WTC11 (cell line): ENCODE measurements at regions not wholly inside any gene's neighbourhood (a gene's known extent, or its start where the extent isn't known, plus 50 kb on each side); places are given as distances from the start of the nearest gene placed in this dataset.

ENCODE experiments used
- ATAC-seq: fragments of 200-7000 bp; cut with Tn5 transposase; 2 replicates; pipeline ENCODE4 v1.10.0; 2021; ENCODE audit warnings: mild to moderate bottlenecking, moderate library complexity
- CTCF ChIA-PET: fragments of 300-600 bp; sonication (Branson Sonifier 250); formaldehyde crosslinking; loops from one replicate; lab custom pipeline; 2021; ENCODE audit warnings: antibody characterized with exemption; lab: Charles Lee
- POLR2A ChIA-PET: fragments of 350-600 bp; sonication (Branson Sonifier 250); formaldehyde crosslinking; loops from one replicate; lab custom pipeline; 2021; ENCODE audit warnings: antibody characterized with exemption; lab: Charles Lee
- DNase-seq: peaks from one replicate; pipeline ENCODE4 v3.0.0; 2021; ENCODE audit warnings: low spot score
- H3K27ac Mint-ChIP-seq: 2 replicates; pipeline ENCODE4 v1.8.0; 2021; ENCODE audit warnings: mixed read lengths
- H3K27me3 Mint-ChIP-seq: 2 replicates; pipeline ENCODE4 v1.8.0; 2021; ENCODE audit warnings: low read depth, mild to moderate bottlenecking, moderate library complexity, mixed read lengths
- H3K36me3 Mint-ChIP-seq: 2 replicates; pipeline ENCODE4 v1.8.0; 2021; ENCODE audit warnings: mixed read lengths
- H3K4me1 Mint-ChIP-seq: 2 replicates; pipeline ENCODE4 v1.8.0; 2022; ENCODE audit warnings: mixed read lengths
- H3K4me3 Mint-ChIP-seq: 2 replicates; pipeline ENCODE4 v1.8.0; 2021; ENCODE audit warnings: mild to moderate bottlenecking, moderate library complexity, mixed read lengths
- H3K9me3 Mint-ChIP-seq: 2 replicates; pipeline ENCODE4 v1.8.0; 2021; ENCODE audit warnings: mixed read lengths
- ATF3 ChIP-seq: sonication (generic); formaldehyde crosslinking; conservative IDR thresholded peaks from 2 replicates; pipeline ENCODE4 v1.8.1; 2022; ENCODE audit warnings: mild to moderate bottlenecking, missing genetic modification reagents
- ELF4 ChIP-seq: sonication (generic); formaldehyde crosslinking; IDR thresholded peaks from 2 replicates; pipeline ENCODE4 v1.8.1; 2022; ENCODE audit warnings: low read depth, mild to moderate bottlenecking, moderate library complexity, missing genetic modification reagents
- GABPB1 ChIP-seq: sonication (generic); formaldehyde crosslinking; IDR thresholded peaks from 2 replicates; pipeline ENCODE4 v1.8.1; 2023; ENCODE audit warnings: mild to moderate bottlenecking, missing genetic modification reagents
- JAZF1 ChIP-seq: fragments of 250-450 bp; sonication (Bioruptor Pico); IDR thresholded peaks from 2 replicates; pipeline ENCODE4 v1.9.0; 2021; ENCODE audit warnings: moderate library complexity, mild to moderate bottlenecking, inconsistent platforms
- PRRX2 ChIP-seq: fragments of 250-450 bp; sonication (Bioruptor Pico); IDR thresholded peaks from 2 replicates; pipeline ENCODE4 v1.8.0; 2021; ENCODE audit warnings: mild to moderate bottlenecking
- SMAD3 ChIP-seq: sonication (generic); formaldehyde crosslinking; IDR thresholded peaks from 2 replicates; pipeline ENCODE4 v1.8.0; 2022; ENCODE audit warnings: missing genetic modification reagents, mild to moderate bottlenecking, borderline replicate concordance
- SP1 ChIP-seq: sonication (generic); formaldehyde crosslinking; conservative IDR thresholded peaks from 2 replicates; pipeline ENCODE4 v1.8.1; 2022; ENCODE audit warnings: missing genetic modification reagents
- TP53 ChIP-seq: sonication (generic); formaldehyde crosslinking; IDR thresholded peaks from 2 replicates; pipeline ENCODE4 v1.8.1; 2023; ENCODE audit warnings: mild to moderate bottlenecking, missing genetic modification reagents
- USF2 ChIP-seq: sonication (generic); formaldehyde crosslinking; IDR thresholded peaks from 2 replicates; pipeline ENCODE4 v1.8.1; 2023; ENCODE audit warnings: mild to moderate bottlenecking, missing genetic modification reagents, moderate library complexity
- ZMAT4 ChIP-seq: fragments of 250-450 bp; sonication (Bioruptor Pico); IDR thresholded peaks from 2 replicates; pipeline ENCODE4 v1.9.0; 2021; ENCODE audit warnings: mild to moderate bottlenecking
- ZNF138 ChIP-seq: sonication (generic); formaldehyde crosslinking; conservative IDR thresholded peaks from 2 replicates; pipeline ENCODE4 v1.8.1; 2022; ENCODE audit warnings: mild to moderate bottlenecking, moderate library complexity, missing genetic modification reagents
- ZNF232 ChIP-seq: sonication (generic); formaldehyde crosslinking; IDR thresholded peaks from 2 replicates; pipeline ENCODE4 v1.8.0; 2022; ENCODE audit warnings: mild to moderate bottlenecking, missing genetic modification reagents
- ZNF423 ChIP-seq: fragments of 250-450 bp; sonication (Bioruptor Pico); IDR thresholded peaks from 2 replicates; pipeline ENCODE4 v2.1.2; 2022; ENCODE audit warnings: mild to moderate bottlenecking, moderate library complexity
- TF ChIP-seq, protein P1 (sequence below): fragments of 250-450 bp; sonication (Bioruptor Pico); IDR thresholded peaks from 2 replicates; pipeline ENCODE4 v1.9.0; 2021; ENCODE audit warnings: mild to moderate bottlenecking, borderline replicate concordance
- TF ChIP-seq, protein P2 (sequence below): sonication (generic); formaldehyde crosslinking; IDR thresholded peaks from 2 replicates; pipeline ENCODE4 v1.8.0; 2022; ENCODE audit warnings: mild to moderate bottlenecking, missing genetic modification reagents
- TF ChIP-seq, protein P3 (sequence below): fragments of 250-450 bp; sonication (Bioruptor Pico); IDR thresholded peaks from 2 replicates; pipeline ENCODE4 v2.1.2; 2022; ENCODE audit warnings: mild to moderate bottlenecking, moderate library complexity
- TF ChIP-seq, protein P4 (sequence below): fragments of 200-600 bp; IDR thresholded peaks from 2 replicates; pipeline ENCODE4 v1.8.0; 2022; ENCODE audit warnings: antibody characterized with exemption
- TF ChIP-seq, protein P5 (sequence below): sonication (generic); formaldehyde crosslinking; IDR thresholded peaks from 2 replicates; pipeline ENCODE4 v1.8.0; 2023; ENCODE audit warnings: missing genetic modification reagents, mild to moderate bottlenecking, borderline replicate concordance

- TF ChIP-seq, protein P1, sequence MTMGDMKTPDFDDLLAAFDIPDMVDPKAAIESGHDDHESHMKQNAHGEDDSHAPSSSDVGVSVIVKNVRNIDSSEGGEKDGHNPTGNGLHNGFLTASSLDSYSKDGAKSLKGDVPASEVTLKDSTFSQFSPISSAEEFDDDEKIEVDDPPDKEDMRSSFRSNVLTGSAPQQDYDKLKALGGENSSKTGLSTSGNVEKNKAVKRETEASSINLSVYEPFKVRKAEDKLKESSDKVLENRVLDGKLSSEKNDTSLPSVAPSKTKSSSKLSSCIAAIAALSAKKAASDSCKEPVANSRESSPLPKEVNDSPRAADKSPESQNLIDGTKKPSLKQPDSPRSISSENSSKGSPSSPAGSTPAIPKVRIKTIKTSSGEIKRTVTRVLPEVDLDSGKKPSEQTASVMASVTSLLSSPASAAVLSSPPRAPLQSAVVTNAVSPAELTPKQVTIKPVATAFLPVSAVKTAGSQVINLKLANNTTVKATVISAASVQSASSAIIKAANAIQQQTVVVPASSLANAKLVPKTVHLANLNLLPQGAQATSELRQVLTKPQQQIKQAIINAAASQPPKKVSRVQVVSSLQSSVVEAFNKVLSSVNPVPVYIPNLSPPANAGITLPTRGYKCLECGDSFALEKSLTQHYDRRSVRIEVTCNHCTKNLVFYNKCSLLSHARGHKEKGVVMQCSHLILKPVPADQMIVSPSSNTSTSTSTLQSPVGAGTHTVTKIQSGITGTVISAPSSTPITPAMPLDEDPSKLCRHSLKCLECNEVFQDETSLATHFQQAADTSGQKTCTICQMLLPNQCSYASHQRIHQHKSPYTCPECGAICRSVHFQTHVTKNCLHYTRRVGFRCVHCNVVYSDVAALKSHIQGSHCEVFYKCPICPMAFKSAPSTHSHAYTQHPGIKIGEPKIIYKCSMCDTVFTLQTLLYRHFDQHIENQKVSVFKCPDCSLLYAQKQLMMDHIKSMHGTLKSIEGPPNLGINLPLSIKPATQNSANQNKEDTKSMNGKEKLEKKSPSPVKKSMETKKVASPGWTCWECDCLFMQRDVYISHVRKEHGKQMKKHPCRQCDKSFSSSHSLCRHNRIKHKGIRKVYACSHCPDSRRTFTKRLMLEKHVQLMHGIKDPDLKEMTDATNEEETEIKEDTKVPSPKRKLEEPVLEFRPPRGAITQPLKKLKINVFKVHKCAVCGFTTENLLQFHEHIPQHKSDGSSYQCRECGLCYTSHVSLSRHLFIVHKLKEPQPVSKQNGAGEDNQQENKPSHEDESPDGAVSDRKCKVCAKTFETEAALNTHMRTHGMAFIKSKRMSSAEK (CRISPR knock-in tag), result no peak
- TF ChIP-seq ZNF423 (CRISPR knock-in tag), result no peak
- no peak for TF ChIP-seq ZMAT4 (CRISPR knock-in tag)
- TF ChIP-seq, protein P2, sequence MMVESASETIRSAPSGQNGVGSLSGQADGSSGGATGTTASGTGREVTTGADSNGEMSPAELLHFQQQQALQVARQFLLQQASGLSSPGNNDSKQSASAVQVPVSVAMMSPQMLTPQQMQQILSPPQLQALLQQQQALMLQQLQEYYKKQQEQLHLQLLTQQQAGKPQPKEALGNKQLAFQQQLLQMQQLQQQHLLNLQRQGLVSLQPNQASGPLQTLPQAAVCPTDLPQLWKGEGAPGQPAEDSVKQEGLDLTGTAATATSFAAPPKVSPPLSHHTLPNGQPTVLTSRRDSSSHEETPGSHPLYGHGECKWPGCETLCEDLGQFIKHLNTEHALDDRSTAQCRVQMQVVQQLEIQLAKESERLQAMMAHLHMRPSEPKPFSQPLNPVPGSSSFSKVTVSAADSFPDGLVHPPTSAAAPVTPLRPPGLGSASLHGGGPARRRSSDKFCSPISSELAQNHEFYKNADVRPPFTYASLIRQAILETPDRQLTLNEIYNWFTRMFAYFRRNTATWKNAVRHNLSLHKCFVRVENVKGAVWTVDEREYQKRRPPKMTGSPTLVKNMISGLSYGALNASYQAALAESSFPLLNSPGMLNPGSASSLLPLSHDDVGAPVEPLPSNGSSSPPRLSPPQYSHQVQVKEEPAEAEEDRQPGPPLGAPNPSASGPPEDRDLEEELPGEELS (CRISPR knock-in tag), result no peak
- no peak for TF ChIP-seq ZNF232
- TF ChIP-seq SP1, result no peak
- no peak for TF ChIP-seq ELF4 (CRISPR knock-in tag)
Observed at GRCh38 chr4:131257241-131257640, 1891.9 kb upstream of the PCDH10 start (continued).

DNA sequence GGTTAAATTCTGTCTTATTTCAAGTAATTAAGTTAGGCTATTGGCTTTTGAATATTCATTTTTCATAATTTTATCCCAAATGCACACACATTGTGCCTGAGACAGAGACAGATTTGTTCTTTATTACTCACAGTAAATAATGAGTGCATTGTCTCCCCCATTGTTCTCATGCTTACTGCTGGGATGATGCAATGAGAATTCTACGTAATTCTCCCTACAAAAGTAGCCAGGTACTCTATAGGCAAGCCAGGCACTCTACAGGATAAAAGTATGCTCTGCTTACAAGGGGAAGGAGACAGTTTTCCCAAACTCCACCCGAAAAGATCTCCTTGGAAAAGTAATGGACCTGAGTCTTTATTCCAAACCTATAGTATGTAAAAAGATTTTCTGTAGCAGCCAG is 1890.7 kb upstream of the PCDH10 start:
- H3K9me3 Mint-ChIP-seq, result no peaks in the 10 kb centered on the region

GRCh38 chr4:131288441-131288840 is 1860.7 kb upstream of the PCDH10 start:
- POLR2A ChIA-PET, result no interaction called here
- TF ChIP-seq, protein P3, sequence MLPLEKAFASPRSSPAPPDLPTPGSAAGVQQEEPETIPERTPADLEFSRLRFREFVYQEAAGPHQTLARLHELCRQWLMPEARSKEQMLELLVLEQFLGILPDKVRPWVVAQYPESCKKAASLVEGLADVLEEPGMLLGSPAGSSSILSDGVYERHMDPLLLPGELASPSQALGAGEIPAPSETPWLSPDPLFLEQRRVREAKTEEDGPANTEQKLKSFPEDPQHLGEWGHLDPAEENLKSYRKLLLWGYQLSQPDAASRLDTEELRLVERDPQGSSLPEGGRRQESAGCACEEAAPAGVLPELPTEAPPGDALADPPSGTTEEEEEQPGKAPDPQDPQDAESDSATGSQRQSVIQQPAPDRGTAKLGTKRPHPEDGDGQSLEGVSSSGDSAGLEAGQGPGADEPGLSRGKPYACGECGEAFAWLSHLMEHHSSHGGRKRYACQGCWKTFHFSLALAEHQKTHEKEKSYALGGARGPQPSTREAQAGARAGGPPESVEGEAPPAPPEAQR (CRISPR knock-in tag), result no peak
- TF ChIP-seq SMAD3 (CRISPR knock-in tag) (no peak), ZNF423 (CRISPR knock-in tag) (no peak), ELF4 (CRISPR knock-in tag) (no peak), ZNF138 (CRISPR knock-in tag) (no peak), ATF3 (CRISPR knock-in tag) (no peak), USF2 (CRISPR knock-in tag) (no peak), PRRX2 (no peak), GABPB1 (CRISPR knock-in tag) (no peak)
- TF ChIP-seq, protein P4, sequence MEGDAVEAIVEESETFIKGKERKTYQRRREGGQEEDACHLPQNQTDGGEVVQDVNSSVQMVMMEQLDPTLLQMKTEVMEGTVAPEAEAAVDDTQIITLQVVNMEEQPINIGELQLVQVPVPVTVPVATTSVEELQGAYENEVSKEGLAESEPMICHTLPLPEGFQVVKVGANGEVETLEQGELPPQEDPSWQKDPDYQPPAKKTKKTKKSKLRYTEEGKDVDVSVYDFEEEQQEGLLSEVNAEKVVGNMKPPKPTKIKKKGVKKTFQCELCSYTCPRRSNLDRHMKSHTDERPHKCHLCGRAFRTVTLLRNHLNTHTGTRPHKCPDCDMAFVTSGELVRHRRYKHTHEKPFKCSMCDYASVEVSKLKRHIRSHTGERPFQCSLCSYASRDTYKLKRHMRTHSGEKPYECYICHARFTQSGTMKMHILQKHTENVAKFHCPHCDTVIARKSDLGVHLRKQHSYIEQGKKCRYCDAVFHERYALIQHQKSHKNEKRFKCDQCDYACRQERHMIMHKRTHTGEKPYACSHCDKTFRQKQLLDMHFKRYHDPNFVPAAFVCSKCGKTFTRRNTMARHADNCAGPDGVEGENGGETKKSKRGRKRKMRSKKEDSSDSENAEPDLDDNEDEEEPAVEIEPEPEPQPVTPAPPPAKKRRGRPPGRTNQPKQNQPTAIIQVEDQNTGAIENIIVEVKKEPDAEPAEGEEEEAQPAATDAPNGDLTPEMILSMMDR, result no peak
- TF ChIP-seq, protein P5, sequence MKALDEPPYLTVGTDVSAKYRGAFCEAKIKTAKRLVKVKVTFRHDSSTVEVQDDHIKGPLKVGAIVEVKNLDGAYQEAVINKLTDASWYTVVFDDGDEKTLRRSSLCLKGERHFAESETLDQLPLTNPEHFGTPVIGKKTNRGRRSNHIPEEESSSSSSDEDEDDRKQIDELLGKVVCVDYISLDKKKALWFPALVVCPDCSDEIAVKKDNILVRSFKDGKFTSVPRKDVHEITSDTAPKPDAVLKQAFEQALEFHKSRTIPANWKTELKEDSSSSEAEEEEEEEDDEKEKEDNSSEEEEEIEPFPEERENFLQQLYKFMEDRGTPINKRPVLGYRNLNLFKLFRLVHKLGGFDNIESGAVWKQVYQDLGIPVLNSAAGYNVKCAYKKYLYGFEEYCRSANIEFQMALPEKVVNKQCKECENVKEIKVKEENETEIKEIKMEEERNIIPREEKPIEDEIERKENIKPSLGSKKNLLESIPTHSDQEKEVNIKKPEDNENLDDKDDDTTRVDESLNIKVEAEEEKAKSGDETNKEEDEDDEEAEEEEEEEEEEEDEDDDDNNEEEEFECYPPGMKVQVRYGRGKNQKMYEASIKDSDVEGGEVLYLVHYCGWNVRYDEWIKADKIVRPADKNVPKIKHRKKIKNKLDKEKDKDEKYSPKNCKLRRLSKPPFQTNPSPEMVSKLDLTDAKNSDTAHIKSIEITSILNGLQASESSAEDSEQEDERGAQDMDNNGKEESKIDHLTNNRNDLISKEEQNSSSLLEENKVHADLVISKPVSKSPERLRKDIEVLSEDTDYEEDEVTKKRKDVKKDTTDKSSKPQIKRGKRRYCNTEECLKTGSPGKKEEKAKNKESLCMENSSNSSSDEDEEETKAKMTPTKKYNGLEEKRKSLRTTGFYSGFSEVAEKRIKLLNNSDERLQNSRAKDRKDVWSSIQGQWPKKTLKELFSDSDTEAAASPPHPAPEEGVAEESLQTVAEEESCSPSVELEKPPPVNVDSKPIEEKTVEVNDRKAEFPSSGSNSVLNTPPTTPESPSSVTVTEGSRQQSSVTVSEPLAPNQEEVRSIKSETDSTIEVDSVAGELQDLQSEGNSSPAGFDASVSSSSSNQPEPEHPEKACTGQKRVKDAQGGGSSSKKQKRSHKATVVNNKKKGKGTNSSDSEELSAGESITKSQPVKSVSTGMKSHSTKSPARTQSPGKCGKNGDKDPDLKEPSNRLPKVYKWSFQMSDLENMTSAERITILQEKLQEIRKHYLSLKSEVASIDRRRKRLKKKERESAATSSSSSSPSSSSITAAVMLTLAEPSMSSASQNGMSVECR, result no peak

More for the DNA sequence above, 1890.7 kb upstream of the PCDH10 start:
- TF ChIP-seq JAZF1 (CRISPR knock-in tag) (no peak), TP53 (CRISPR knock-in tag) (no peak)
- TF ChIP-seq, all 79 proteins: peak for 0
- no peak for DNase-seq
- 0 out of 2 replicates have a peak, but pooled peaks cover 4% of the 10 kb centered on the region for H3K4me1 Mint-ChIP-seq
- no peaks in the 10 kb centered on the region for H3K36me3 Mint-ChIP-seq
- H3K27me3 Mint-ChIP-seq, result no peaks in the 10 kb centered on the region
- CTCF ChIA-PET, result no interaction called here
- no peak overlapping the region for H3K4me3 Mint-ChIP-seq
- H3K27ac Mint-ChIP-seq, result no peak overlapping the region
- ATAC-seq, result peak; percentile 71
- POLR2A ChIA-PET, result no interaction called here

More at GRCh38 chr4:131288441-131288840, 1860.7 kb upstream of the PCDH10 start:
- CTCF ChIA-PET, result no interaction called here
- Mint-ChIP-seq H3K9me3 (peaks cover 75% of the 10 kb centered on the region), H3K4me1 (no peaks in the 10 kb centered on the region), H3K4me3 (no peak overlapping the region), H3K27ac (no peak overlapping the region), H3K36me3 (peaks cover 62% of the 10 kb centered on the region), H3K27me3 (no peaks in the 10 kb centered on the region; the same call in 1 of the 2 replicates)
- DNase-seq (no peak), ATAC-seq (no peak)
